ENCODE measurements at regions not wholly inside any gene's neighbourhood (a gene's known extent, or its start where the extent isn't known, plus 50 kb on each side); places are given as distances from the start of the nearest gene placed in this dataset.

DNA sequence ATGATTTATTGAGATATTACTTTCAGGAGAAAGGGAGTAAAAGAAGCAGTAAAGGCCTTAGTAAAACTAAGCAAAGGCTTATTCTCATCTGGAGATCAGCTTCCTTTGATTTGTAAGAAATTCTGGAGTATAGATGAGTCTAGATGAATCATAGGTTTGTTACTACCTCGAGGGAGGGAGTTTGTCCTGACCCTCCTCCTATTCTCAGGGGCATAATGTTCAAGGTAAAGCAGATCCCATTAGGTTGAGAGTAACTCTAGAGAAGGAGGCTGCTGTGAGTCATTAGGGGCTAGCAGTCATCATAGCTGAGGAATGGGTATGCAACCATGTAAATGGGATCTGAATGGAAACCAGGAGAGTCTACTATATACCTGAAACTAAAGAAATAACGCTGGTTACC is 155.5 kb upstream of the MOCS2 start:
- no peak for TF ChIP-seq POLR2A (IDR thresholded peaks at IDR 0.05; ENCODE audit: low read depth, low read length)
- no peak for TF ChIP-seq POLR2AphosphoS5 (IDR thresholded peaks at IDR 0.05; ENCODE audit: low read depth, low read length)
- no peak for TF ChIP-seq TAF1 (IDR thresholded peaks at IDR 0.05; ENCODE audit: borderline replicate concordance, low read depth, low read length)
